ENCODE measurements at regions not wholly inside any gene's neighbourhood (a gene's known extent, or its start where the extent isn't known, plus 50 kb on each side); places are given as distances from the start of the nearest gene placed in this dataset.

DNA sequence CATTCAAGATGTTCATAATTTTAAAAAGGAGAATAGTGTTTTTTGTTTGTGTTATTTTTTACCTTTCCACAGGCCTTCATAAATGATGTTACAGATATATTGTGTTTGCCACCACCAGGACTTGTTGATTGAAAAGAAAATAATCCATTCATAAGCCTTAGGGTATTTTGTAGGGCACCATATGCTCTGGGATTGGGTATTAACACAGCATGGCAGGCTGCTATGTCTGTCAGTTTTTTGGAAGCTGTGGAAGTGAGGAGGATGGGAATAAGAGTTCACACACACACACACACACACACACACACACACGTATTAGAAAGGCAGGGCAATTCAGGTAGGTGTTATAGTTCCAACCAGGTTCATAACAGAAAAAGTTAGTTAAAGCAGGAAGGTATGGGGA is 237.9 kb downstream of the HDGFL1 start:
- no peaks in the 10 kb centered on the region for H3K9me1 ChIP-seq (replicated peaks; ENCODE audit: control insufficient read depth, extremely low read depth, insufficient read depth, low read length)
- no peaks in the 10 kb centered on the region for H4K20me1 ChIP-seq (replicated peaks; ENCODE audit: control insufficient read depth, extremely low read depth, insufficient read depth, low read length)
- BruUV-seq (replicated peaks), result no TSS peak
- no peak overlapping the region for H3K27ac ChIP-seq (ENCODE audit: insufficient read depth, low read depth, low read length)
- no peak overlapping the region for H3K4me2 ChIP-seq (ENCODE audit: insufficient read depth, low read length)
- DNase-seq (ENCODE audit: low read depth, low spot score), result no peak
- H3K79me2 ChIP-seq (ENCODE audit: control insufficient read depth, insufficient read depth, low read length), result no peaks in the 10 kb centered on the region
- no peak overlapping the region for H3K9ac ChIP-seq (replicated peaks; ENCODE audit: extremely low read depth, insufficient read depth, low read length)
- H3K9me3 ChIP-seq (replicated peaks; ENCODE audit: control insufficient read depth, insufficient read depth, low read length), result no peaks in the 10 kb centered on the region
- no peaks in the 10 kb centered on the region for H3K27me3 ChIP-seq (ENCODE audit: control insufficient read depth in 2 of 2, insufficient read depth in 2 of 2, low read length in 2 of 2)
- no peak for FAIRE-seq
- no peak overlapping the region for H3K4me3 ChIP-seq (replicated peaks in 1 of 3; ENCODE audit: insufficient read depth in 1 of 3, low read depth in 1 of 3, low read length in 3 of 3)
- H3K4me1 ChIP-seq (ENCODE audit: control insufficient read depth, extremely low read depth, insufficient read depth, low read length), result no peaks in the 10 kb centered on the region
- TF ChIP-seq POLR2A (IDR thresholded peaks at IDR 0.05; ENCODE audit: low read depth, low read length) (no peak), FOS (IDR thresholded peaks at IDR 0.05; ENCODE audit: borderline replicate concordance, insufficient read depth, low read length) (no peak), GATA2 (IDR thresholded peaks at IDR 0.05; ENCODE audit: insufficient read depth, insufficient read length, low read depth, low read length) (no peak), MYC (IDR thresholded peaks at IDR 0.05; ENCODE audit: low read depth, low read length) (no peak), POLR2AphosphoS5 (IDR thresholded peaks at IDR 0.05; ENCODE audit: insufficient read depth, low read depth, low read length) (no peak), EZH2 (IDR thresholded peaks at IDR 0.05; ENCODE audit: borderline replicate concordance, low read depth, low read length, severe bottlenecking) (no peak), JUN (IDR thresholded peaks at IDR 0.05; ENCODE audit: borderline replicate concordance, insufficient read depth, insufficient read length, low read depth) (no peak)
- TF ChIP-seq, protein P1, sequence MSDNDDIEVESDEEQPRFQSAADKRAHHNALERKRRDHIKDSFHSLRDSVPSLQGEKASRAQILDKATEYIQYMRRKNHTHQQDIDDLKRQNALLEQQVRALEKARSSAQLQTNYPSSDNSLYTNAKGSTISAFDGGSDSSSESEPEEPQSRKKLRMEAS (IDR thresholded peaks at IDR 0.05; ENCODE audit: insufficient read depth, insufficient read length), result no peak
- TF ChIP-seq, protein P2, sequence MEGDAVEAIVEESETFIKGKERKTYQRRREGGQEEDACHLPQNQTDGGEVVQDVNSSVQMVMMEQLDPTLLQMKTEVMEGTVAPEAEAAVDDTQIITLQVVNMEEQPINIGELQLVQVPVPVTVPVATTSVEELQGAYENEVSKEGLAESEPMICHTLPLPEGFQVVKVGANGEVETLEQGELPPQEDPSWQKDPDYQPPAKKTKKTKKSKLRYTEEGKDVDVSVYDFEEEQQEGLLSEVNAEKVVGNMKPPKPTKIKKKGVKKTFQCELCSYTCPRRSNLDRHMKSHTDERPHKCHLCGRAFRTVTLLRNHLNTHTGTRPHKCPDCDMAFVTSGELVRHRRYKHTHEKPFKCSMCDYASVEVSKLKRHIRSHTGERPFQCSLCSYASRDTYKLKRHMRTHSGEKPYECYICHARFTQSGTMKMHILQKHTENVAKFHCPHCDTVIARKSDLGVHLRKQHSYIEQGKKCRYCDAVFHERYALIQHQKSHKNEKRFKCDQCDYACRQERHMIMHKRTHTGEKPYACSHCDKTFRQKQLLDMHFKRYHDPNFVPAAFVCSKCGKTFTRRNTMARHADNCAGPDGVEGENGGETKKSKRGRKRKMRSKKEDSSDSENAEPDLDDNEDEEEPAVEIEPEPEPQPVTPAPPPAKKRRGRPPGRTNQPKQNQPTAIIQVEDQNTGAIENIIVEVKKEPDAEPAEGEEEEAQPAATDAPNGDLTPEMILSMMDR (IDR thresholded peaks at IDR 0.05; ENCODE audit: extremely low read depth in 1 of 2, insufficient read depth in 1 of 2, low read depth in 1 of 2, low read length in 2 of 2), result no peak
- no peak overlapping the region for H2AFZ ChIP-seq (ENCODE audit: low read depth, low read length)
- no peaks in the 10 kb centered on the region for H3K36me3 ChIP-seq (ENCODE audit: control insufficient read depth in 2 of 2, extremely low read depth in 1 of 2, insufficient read depth in 2 of 2, low read length in 2 of 2)
- dilution Hi-C loops (cut with MboI; ENCODE audit: extremely low pct_ligation_motif_present, low sequenced_read_pairs), result no loop called here
- ChIA-PET CTCF (no interaction called here), POLR2A (no interaction called here)
- intact Hi-C loops (cut with micrococcal nuclease), result no loop called here
